IMR-90 (cell line): ENCODE measurements at regions not wholly inside any gene's neighbourhood (a gene's known extent, or its start where the extent isn't known, plus 50 kb on each side); places are given as distances from the start of the nearest gene placed in this dataset.

ENCODE experiments used
- ATAC-seq: fragments of 200-7000 bp; cut with Tn5 transposase; 2 replicates; pipeline ENCODE4 v1.9.1; 2020; ENCODE audit warnings: low read depth, mild to moderate bottlenecking, moderate library complexity
- BruUV-seq: library from RNA; stranded (reverse); fragments of 400-500 nt; replicated peaks from 2 replicates; lab custom pipeline; 2021; lab: Mats Ljungman, UMichigan
- CTCF ChIA-PET: fragments of 300-600 bp; formaldehyde crosslinking; extraction: SDS; loops from one replicate; lab custom pipeline; 2021; ENCODE audit warnings: antibody characterized with exemption; lab: Yijun Ruan, JAX
- POLR2A ChIA-PET: fragments of 300-600 bp; sonication (Branson Sonifier 250); formaldehyde crosslinking; loops from one replicate; lab custom pipeline; 2022; ENCODE audit warnings: antibody characterized with exemption; ENCODE audit not compliant: unreplicated experiment; lab: Charles Lee
- DNase-seq: peaks from one replicate; pipeline ENCODE4 v3.0.0; 2013
- H2AFZ ChIP-seq: replicated peaks from 2 replicates; pipeline ENCODE3; 2013; ENCODE audit warnings: low read length, mild to moderate bottlenecking; ENCODE audit not compliant: poor library complexity
- H2AK5ac ChIP-seq: 2 replicates; pipeline ENCODE4 v1.6.1; 2013; ENCODE audit warnings: low read depth, low read length, inconsistent platforms
- H2AK9ac ChIP-seq: replicated peaks from 2 replicates; pipeline ENCODE3; 2013; ENCODE audit warnings: mild to moderate bottlenecking, low read depth, low read length, moderate library complexity; ENCODE audit not compliant: poor library complexity
- H2BK120ac ChIP-seq: 2 replicates; pipeline ENCODE4 v1.6.1; 2013; ENCODE audit warnings: low read depth, low read length, inconsistent platforms
- H2BK15ac ChIP-seq: 3 replicates; pipeline ENCODE4 v1.6.1; 2013; ENCODE audit warnings: low read depth, low read length, inconsistent platforms
- H2BK20ac ChIP-seq: 2 replicates; pipeline ENCODE4 v1.6.1; 2013; ENCODE audit warnings: low read depth, mild to moderate bottlenecking, inconsistent platforms, low read length, moderate library complexity
- H2BK5ac ChIP-seq: 2 replicates; pipeline ENCODE4 v1.6.1; 2013; ENCODE audit warnings: mild to moderate bottlenecking, low read depth, low read length, inconsistent platforms; ENCODE audit not compliant: poor library complexity, severe bottlenecking
- H3K14ac ChIP-seq: replicated peaks from 2 replicates; pipeline ENCODE4 v1.6.1; 2013; ENCODE audit warnings: low read depth, low read length, inconsistent platforms
- H3K18ac ChIP-seq: 2 replicates; pipeline ENCODE4 v1.6.1; 2013; ENCODE audit warnings: low read depth, low read length, control low read depth
- H3K23ac ChIP-seq: 2 replicates; pipeline ENCODE4 v1.6.1; 2013; ENCODE audit warnings: low read depth, low read length, inconsistent platforms
- H3K27ac ChIP-seq: 2 replicates; pipeline ENCODE4 v1.5.1; 2013; ENCODE audit warnings: mild to moderate bottlenecking, control low read depth, low read length; ENCODE audit not compliant: insufficient read depth
- H3K27me3 ChIP-seq: 2 replicates; pipeline ENCODE4 v1.6.1; 2013; ENCODE audit warnings: low read length; ENCODE audit not compliant: control insufficient read depth, insufficient read depth
- H3K36me3 ChIP-seq: 2 replicates; pipeline ENCODE4 v1.6.1; 2013; ENCODE audit warnings: low read length, mixed read lengths; ENCODE audit not compliant: control insufficient read depth, insufficient read depth
- H3K4ac ChIP-seq: 2 replicates; pipeline ENCODE4 v1.6.1; 2013; ENCODE audit warnings: low read depth, low read length, inconsistent platforms
- H3K4me1 ChIP-seq: 2 replicates; pipeline ENCODE4 v1.6.1; 2013; ENCODE audit warnings: low read length, mixed read lengths; ENCODE audit not compliant: control insufficient read depth, insufficient read depth
- H3K4me2 ChIP-seq: 2 replicates; pipeline ENCODE4 v1.6.1; 2013; ENCODE audit warnings: low read depth, mild to moderate bottlenecking, control low read depth, low read length, moderate library complexity
- H3K4me3 ChIP-seq: 2 replicates; pipeline ENCODE4 v1.5.1; 2013; ENCODE audit warnings: low read depth, mild to moderate bottlenecking, control low read depth, low read length, moderate library complexity; ENCODE audit not compliant: insufficient read depth
- H3K56ac ChIP-seq: 2 replicates; pipeline ENCODE4 v1.6.1; 2013; ENCODE audit warnings: low read length, inconsistent platforms; ENCODE audit not compliant: insufficient read depth; ENCODE audit errors: extremely low read depth
- H3K79me1 ChIP-seq, 2 experiments: 2 replicates each; pipeline ENCODE4 v1.6.1; 2013; ENCODE audit warnings: low read length in 2 of 2, inconsistent platforms in 1 of 2, low read depth in 1 of 2
- H3K9ac ChIP-seq: 2 replicates; pipeline ENCODE4 v1.6.1; 2013; ENCODE audit warnings: low read depth, low read length, control low read depth
- H3K9me1 ChIP-seq: 2 replicates; pipeline ENCODE4 v1.6.1; 2013; ENCODE audit warnings: low read length, inconsistent platforms; ENCODE audit not compliant: insufficient read depth
- H3K9me3 ChIP-seq: 2 replicates; pipeline ENCODE4 v1.6.1; 2013; ENCODE audit warnings: low read length; ENCODE audit not compliant: control insufficient read depth, insufficient read depth
- H4K20me1 ChIP-seq: 2 replicates; pipeline ENCODE4 v1.6.1; 2013; ENCODE audit warnings: low read length, inconsistent platforms; ENCODE audit not compliant: insufficient read depth
- H4K5ac ChIP-seq: 2 replicates; pipeline ENCODE4 v1.6.1; 2013; ENCODE audit warnings: mild to moderate bottlenecking, low read depth, low read length, control low read depth
- H4K8ac ChIP-seq, 2 experiments: 2 replicates each; pipeline ENCODE4 v1.6.1; 2013; ENCODE audit warnings: low read depth in 2 of 2, low read length in 2 of 2, control low read depth in 1 of 2, inconsistent platforms in 1 of 2
- H4K91ac ChIP-seq: 2 replicates; pipeline ENCODE4 v1.6.1; 2013; ENCODE audit warnings: low read depth, low read length, inconsistent platforms; ENCODE audit not compliant: insufficient read depth
- BHLHE40 ChIP-seq: fragments of 150-350 bp; IDR thresholded peaks from 2 replicates; pipeline ENCODE4 v1.6.1; 2016; ENCODE audit warnings: mild to moderate bottlenecking, low read depth, low read length
- CEBPB ChIP-seq: IDR thresholded peaks from 2 replicates; pipeline ENCODE4 v1.6.1; 2012; ENCODE audit warnings: low read depth, low read length, improper control_type of control experiment
- CHD1 ChIP-seq: IDR thresholded peaks from 2 replicates; pipeline ENCODE4 v1.6.1; 2012; ENCODE audit warnings: low read depth, low read length, improper control_type of control experiment
- ELK1 ChIP-seq: fragments of 150-350 bp; IDR thresholded peaks from 2 replicates; pipeline ENCODE4 v1.6.1; 2016; ENCODE audit warnings: low read depth, mild to moderate bottlenecking, low read length, moderate library complexity, borderline replicate concordance
- FOS ChIP-seq: fragments of 150-350 bp; IDR thresholded peaks from 2 replicates; pipeline ENCODE4 v1.6.1; 2016; ENCODE audit warnings: low read depth, low read length
- MAFK ChIP-seq: IDR thresholded peaks from 2 replicates; pipeline ENCODE4 v1.6.1; 2012; ENCODE audit warnings: low read depth, low read length, improper control_type of control experiment
- MAZ ChIP-seq: IDR thresholded peaks from 2 replicates; pipeline ENCODE4 v1.6.1; 2012; ENCODE audit warnings: low read depth, mild to moderate bottlenecking, low read length, improper control_type of control experiment, moderate library complexity, borderline replicate concordance
- MXI1 ChIP-seq: IDR thresholded peaks from 2 replicates; pipeline ENCODE4 v1.6.1; 2012; ENCODE audit warnings: low read depth, mild to moderate bottlenecking, low read length, moderate library complexity, borderline replicate concordance
- NFE2L2 ChIP-seq: fragments of 150-350 bp; IDR thresholded peaks from 2 replicates; pipeline ENCODE4 v1.6.1; 2016; ENCODE audit warnings: low read depth, mild to moderate bottlenecking, low read length
- POLR2A ChIP-seq: IDR thresholded peaks from 2 replicates; pipeline ENCODE4 v1.6.1; 2012; ENCODE audit warnings: mild to moderate bottlenecking, low read depth, low read length
- RAD21 ChIP-seq: IDR thresholded peaks from 2 replicates; pipeline ENCODE4 v1.6.1; 2012; ENCODE audit warnings: low read length, improper control_type of control experiment
- RCOR1 ChIP-seq: IDR thresholded peaks from 2 replicates; pipeline ENCODE4 v1.6.1; 2012; ENCODE audit warnings: mild to moderate bottlenecking, low read length, improper control_type of control experiment; ENCODE audit not compliant: insufficient replicate concordance
- RFX5 ChIP-seq: IDR thresholded peaks from 2 replicates; pipeline ENCODE4 v1.8.0; 2012; ENCODE audit warnings: low read depth, mild to moderate bottlenecking, low read length, moderate library complexity
- SMC3 ChIP-seq: fragments of 150-350 bp; IDR thresholded peaks from 2 replicates; pipeline ENCODE4 v1.6.1; 2016; ENCODE audit warnings: low read depth, mild to moderate bottlenecking, antibody characterized with exemption, low read length, moderate library complexity
- USF2 ChIP-seq: fragments of 150-350 bp; IDR thresholded peaks from 2 replicates; pipeline ENCODE4 v1.6.1; 2017; ENCODE audit warnings: mild to moderate bottlenecking, antibody characterized with exemption, low read length, low read depth
- WGBS, 2 experiments: methylation state at CpG; one replicate each; pipeline versions ENCODE4 v1.1.5 to v1.1.7; 2013; ENCODE audit warnings: missing lambda C conversion rate in 2 of 2; ENCODE audit not compliant: insufficient read length in 1 of 2; ENCODE audit errors: extremely low coverage in 2 of 2; 5-methylcytosine and 5-hydroxymethylcytosine counted together
- dilution Hi-C: fragments of 300-500 bp; cut with HindIII; formaldehyde crosslinking; loops from one replicate; pipeline ENCODE4 v1.14.3; 2018; ENCODE audit warnings: low sequenced_read_pairs; ENCODE audit not compliant: unreplicated experiment
- in situ Hi-C: fragments of 300-500 bp; cut with MboI; formaldehyde crosslinking; loops from 3 replicates; pipeline ENCODE4 v1.14.3; 2019; ENCODE audit warnings: low sequenced_read_pairs, inconsistent platforms, mixed read lengths
- intact Hi-C: fragments of 100-400 bp; cut with micrococcal nuclease; formaldehyde crosslinking; loops from 2 replicates; pipeline ENCODE4 v1.10.0; 2022

- no TSS peak for BruUV-seq
- Histone ChIP-seq H3K9ac (no peak overlapping the region), H3K9me1 (peaks cover 13% of the 10 kb centered on the region), H4K20me1 (no peaks in the 10 kb centered on the region), H4K5ac (peak overlapping the region; percentile 5; the same call in 1 of the 2 replicates), H2AK5ac (peak overlapping the region; percentile 87), H3K18ac (peak overlapping the region; percentile 29; the same call in 1 of the 2 replicates), H3K9me3 (no peaks in the 10 kb centered on the region), H2AK9ac (no peak overlapping the region), H4K8ac (peak overlapping the region in 1 of 2 experiments; percentile 25; a peak in 1 of 4 replicates), H3K4me1 (peaks cover 5% of the 10 kb centered on the region), H3K14ac (peak overlapping the region; percentile 77; the same call in 1 of the 2 replicates), H2BK120ac (peak overlapping the region; percentile 58), H3K4me3 (no peak overlapping the region), H3K36me3 (no peaks in the 10 kb centered on the region), H3K4me2 (no peak overlapping the region), H4K91ac (peak overlapping the region; percentile 54), H3K4ac (peak overlapping the region; percentile 76), H2BK15ac (peak overlapping the region; percentile 46; the same call in 2 of the 3 replicates), H3K79me1 (no peaks in the 10 kb centered on the region), H3K56ac (no peak overlapping the region), H3K23ac (peak overlapping the region; percentile 16; the same call in 1 of the 2 replicates), H3K27ac (no peak overlapping the region), H3K27me3 (no peaks in the 10 kb centered on the region), H2AFZ (peak overlapping the region; percentile 46), H2BK20ac (peak overlapping the region; percentile 82), H2BK5ac (peak overlapping the region; percentile 9)
- DNase-seq (peak; percentile 80), ATAC-seq (peak; percentile 73)
- CTCF ChIA-PET, result interaction anchor here (0.6 to 3.1 kb wide), 15 partner anchors 8 to 1458 kb away, joined by 3 to 20 read pairs (median 4); no protein-coding TSS in a partner anchor
- in situ Hi-C loops, result loop anchor here (5.0 kb wide), 1 partner anchor 179 kb away; no protein-coding TSS in a partner anchor
- POLR2A ChIA-PET, result interaction anchor here (1.2 kb wide), 1 partner anchor 97 kb away, joined by 3 read pairs; the partner anchor contains the start of gene SGIP1
- WGBS, 2 experiments, result 65% methylated on average over 3 of the region's 4 CpGs; no CpG with 5 or more reads in 1 of the 2 experiments
- dilution Hi-C loops, result no loop called here
- intact Hi-C loops, result loop anchor here (5.0 kb wide), 1 partner anchor 84 kb away; no protein-coding TSS in a partner anchor
- no peak for TF ChIP-seq CHD1
- TF ChIP-seq RAD21, result peak; percentile 39; the same call in 1 of the 2 replicates
- no peak for TF ChIP-seq POLR2A
- no peak for TF ChIP-seq USF2
- no peak for TF ChIP-seq FOS
- TF ChIP-seq NFE2L2, result no peak
- TF ChIP-seq MXI1, result no peak
- no peak for TF ChIP-seq MAZ
- no peak for TF ChIP-seq ELK1
- no peak for TF ChIP-seq CEBPB
- no peak for TF ChIP-seq MAFK
- no peak for TF ChIP-seq RFX5
- TF ChIP-seq BHLHE40, result peak; percentile 76
- TF ChIP-seq SMC3, result peak; percentile 18; the same call in 1 of the 2 replicates
- no peak for TF ChIP-seq RCOR1
These were observed 97.4 kb upstream of the SGIP1 start for GRCh38 chr1:66436378-66437135.
